IPS-NIHi7 (cell line): ENCODE measurements at regions not wholly inside any gene's neighbourhood (a gene's known extent, or its start where the extent isn't known, plus 50 kb on each side); places are given as distances from the start of the nearest gene placed in this dataset.
A peak's percentile ranks its signal among the peaks of the same experiment; 100 is the strongest.
"Not testable (repeated sequence)": the region's sequence is repeated elsewhere in the genome, so short reads cannot be mapped to it uniquely, and the experiment has no call there.

Experiments used
- DNase-seq: peaks from one replicate; pipeline ENCODE4 v3.0.0; 2012; ENCODE audit warnings: mixed read lengths; ENCODE audit errors: extremely low spot score

- no peak for DNase-seq
Measured at GRCh38 chr4:62460329-62460728, 1260.2 kb downstream of the ADGRL3 start.

GRCh38 chr4:62457356-62457755, 1257.2 kb downstream of the ADGRL3 start:
- DNase-seq, result no peak

- no peak for DNase-seq
Measured at GRCh38 chr4:62455871-62456270, 1255.7 kb downstream of the ADGRL3 start.

GRCh38 chr4:62454535-62454934, 1254.4 kb downstream of the ADGRL3 start:
- DNase-seq, result no peak

- DNase-seq, result no peak
Measured at GRCh38 chr4:62450740-62451139, 1250.6 kb downstream of the ADGRL3 start.

- peak; percentile 22 for DNase-seq
Measured at GRCh38 chr4:62449538-62449937, 1249.4 kb downstream of the ADGRL3 start.

- no peak for DNase-seq
Measured at GRCh38 chr4:62448911-62449310, 1248.8 kb downstream of the ADGRL3 start.

GRCh38 chr4:62439051-62439450, 1238.9 kb downstream of the ADGRL3 start:
- no peak for DNase-seq

GRCh38 chr4:62434921-62435320, 1234.8 kb downstream of the ADGRL3 start:
- no peak for DNase-seq

GRCh38 chr4:62431513-62432231, 1231.5 kb downstream of the ADGRL3 start:
- DNase-seq, result not testable (repeated sequence)

- no peak for DNase-seq
Measured at GRCh38 chr4:62429297-62429696, 1229.2 kb downstream of the ADGRL3 start.

- no peak for DNase-seq
Measured at GRCh38 chr4:62415256-62415655, 1215.1 kb downstream of the ADGRL3 start.

- no peak for DNase-seq
Measured at GRCh38 chr4:62414563-62414962, 1214.4 kb downstream of the ADGRL3 start.

GRCh38 chr4:62410371-62411003, 1210.4 kb downstream of the ADGRL3 start:
- no peak for DNase-seq

- no peak for DNase-seq
Measured at GRCh38 chr4:62408454-62408853, 1208.3 kb downstream of the ADGRL3 start.

GRCh38 chr4:62407534-62407933, 1207.4 kb downstream of the ADGRL3 start:
- DNase-seq, result no peak

- no peak for DNase-seq
Measured at GRCh38 chr4:62402088-62402806, 1202.1 kb downstream of the ADGRL3 start.

- DNase-seq, result no peak
Measured at GRCh38 chr4:62399242-62399641, 1199.1 kb downstream of the ADGRL3 start.

- DNase-seq, result no peak
Measured at GRCh38 chr4:62398318-62398717, 1198.2 kb downstream of the ADGRL3 start.

GRCh38 chr4:62394766-62395165, 1194.6 kb downstream of the ADGRL3 start:
- no peak for DNase-seq

- no peak for DNase-seq
Measured at GRCh38 chr4:62387808-62388207, 1187.7 kb downstream of the ADGRL3 start.

GRCh38 chr4:62377700-62378099, 1177.6 kb downstream of the ADGRL3 start:
- no peak for DNase-seq

- DNase-seq, result no peak
Measured at GRCh38 chr4:62377245-62377644, 1177.1 kb downstream of the ADGRL3 start.
